ENCODE measurements at regions not wholly inside any gene's neighbourhood (a gene's known extent, or its start where the extent isn't known, plus 50 kb on each side); places are given as distances from the start of the nearest gene placed in this dataset.

GRCh38 chr5:88483964-88484672, 215.5 kb upstream of the TMEM161B start:
- no peak for DNase-seq

GRCh38 chr5:88480801-88481499, 212.3 kb upstream of the TMEM161B start:
- DNase-seq, result no peak

- DNase-seq, result no peak
Observed at GRCh38 chr5:88480245-88480644, 211.6 kb upstream of the TMEM161B start.

GRCh38 chr5:88474574-88474973, 205.9 kb upstream of the TMEM161B start:
- no peak for DNase-seq

- DNase-seq, result no peak
Observed at GRCh38 chr5:88470745-88471144, 202.1 kb upstream of the TMEM161B start.

- DNase-seq, result no peak
Observed at GRCh38 chr5:88459971-88460370, 191.3 kb upstream of the TMEM161B start.

GRCh38 chr5:88452820-88453219, 184.2 kb upstream of the TMEM161B start:
- no peak for DNase-seq

GRCh38 chr5:88450239-88450638, 181.6 kb upstream of the TMEM161B start:
- DNase-seq, result no peak

- no peak for DNase-seq
Observed at GRCh38 chr5:88438006-88438405, 169.4 kb upstream of the TMEM161B start.

- no peak for DNase-seq
Observed at GRCh38 chr5:88436290-88436689, 167.6 kb upstream of the TMEM161B start.

GRCh38 chr5:88428633-88429032, 160.0 kb upstream of the TMEM161B start:
- DNase-seq, result no peak

- DNase-seq, result no peak
Observed at GRCh38 chr5:88426441-88426840, 157.8 kb upstream of the TMEM161B start.

- DNase-seq, result no peak
Observed at GRCh38 chr5:88425124-88425523, 156.5 kb upstream of the TMEM161B start.

GRCh38 chr5:88419931-88420330, 151.3 kb upstream of the TMEM161B start:
- DNase-seq, result no peak

GRCh38 chr5:88407341-88407740, 138.7 kb upstream of the TMEM161B start:
- DNase-seq, result no peak

GRCh38 chr5:88405783-88406182, 137.1 kb upstream of the TMEM161B start:
- DNase-seq, result no peak

GRCh38 chr5:88404405-88404804, 135.8 kb upstream of the TMEM161B start:
- DNase-seq, result no peak

- no peak for DNase-seq
Observed at GRCh38 chr5:88401686-88402085, 133.0 kb upstream of the TMEM161B start.

GRCh38 chr5:88401228-88401627, 132.6 kb upstream of the TMEM161B start:
- DNase-seq, result no peak

- DNase-seq, result no peak
Observed at GRCh38 chr5:88399561-88399960, 130.9 kb upstream of the TMEM161B start.

- DNase-seq, result no peak
Observed at GRCh38 chr5:88398316-88398715, 129.7 kb upstream of the TMEM161B start.

GRCh38 chr5:88396751-88397281, 128.2 kb upstream of the TMEM161B start:
- DNase-seq, result no peak

GRCh38 chr5:88396000-88396535, 127.4 kb upstream of the TMEM161B start:
- DNase-seq, result no peak

- DNase-seq, result no peak
Observed at GRCh38 chr5:88395264-88395663, 126.6 kb upstream of the TMEM161B start.
